ENCODE measurements at regions not wholly inside any gene's neighbourhood (a gene's known extent, or its start where the extent isn't known, plus 50 kb on each side); places are given as distances from the start of the nearest gene placed in this dataset.

DNA sequence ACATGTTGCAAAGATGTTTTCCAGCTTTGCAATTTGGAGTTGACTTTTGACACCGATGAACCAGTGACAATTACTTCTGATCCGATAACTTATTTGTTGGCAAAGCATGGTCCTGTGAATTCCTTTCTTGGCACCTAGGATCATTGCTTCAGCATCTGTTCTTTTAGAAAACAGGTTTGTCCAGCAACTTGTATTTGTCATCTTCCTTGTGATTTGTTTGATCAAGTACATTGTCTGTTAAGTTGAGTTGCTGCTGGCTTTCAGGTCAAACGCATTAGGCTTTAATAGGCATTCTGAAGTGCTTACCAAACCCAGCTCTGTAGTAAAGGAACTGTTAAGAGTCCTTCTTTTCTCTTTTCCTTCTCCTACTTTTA lies 192.4 kb upstream of the ZNF217 start:
- TF ChIP-seq, protein P1, sequence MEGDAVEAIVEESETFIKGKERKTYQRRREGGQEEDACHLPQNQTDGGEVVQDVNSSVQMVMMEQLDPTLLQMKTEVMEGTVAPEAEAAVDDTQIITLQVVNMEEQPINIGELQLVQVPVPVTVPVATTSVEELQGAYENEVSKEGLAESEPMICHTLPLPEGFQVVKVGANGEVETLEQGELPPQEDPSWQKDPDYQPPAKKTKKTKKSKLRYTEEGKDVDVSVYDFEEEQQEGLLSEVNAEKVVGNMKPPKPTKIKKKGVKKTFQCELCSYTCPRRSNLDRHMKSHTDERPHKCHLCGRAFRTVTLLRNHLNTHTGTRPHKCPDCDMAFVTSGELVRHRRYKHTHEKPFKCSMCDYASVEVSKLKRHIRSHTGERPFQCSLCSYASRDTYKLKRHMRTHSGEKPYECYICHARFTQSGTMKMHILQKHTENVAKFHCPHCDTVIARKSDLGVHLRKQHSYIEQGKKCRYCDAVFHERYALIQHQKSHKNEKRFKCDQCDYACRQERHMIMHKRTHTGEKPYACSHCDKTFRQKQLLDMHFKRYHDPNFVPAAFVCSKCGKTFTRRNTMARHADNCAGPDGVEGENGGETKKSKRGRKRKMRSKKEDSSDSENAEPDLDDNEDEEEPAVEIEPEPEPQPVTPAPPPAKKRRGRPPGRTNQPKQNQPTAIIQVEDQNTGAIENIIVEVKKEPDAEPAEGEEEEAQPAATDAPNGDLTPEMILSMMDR (IDR thresholded peaks at IDR 0.05): no peak
- no peak for TF ChIP-seq EZH2 (IDR thresholded peaks at IDR 0.05)
- no peak for TF ChIP-seq EZH2phosphoT487 (IDR thresholded peaks at IDR 0.05)

Data from neural progenitor cell (in vitro differentiated cells).